GM12878 (cell line): ENCODE measurements at regions not wholly inside any gene's neighbourhood (a gene's known extent, or its start where the extent isn't known, plus 50 kb on each side); places are given as distances from the start of the nearest gene placed in this dataset.

Source experiments
- ATAC-seq: fragments of 200-7000 bp; cut with Tn5 transposase; 3 replicates; pipeline ENCODE4 v1.9.1; 2020; ENCODE audit warnings: mild to moderate bottlenecking, moderate library complexity
- BruUV-seq: library from RNA; stranded (reverse); fragments of 400-500 nt; replicated peaks from 2 replicates; lab custom pipeline; 2021; lab: Mats Ljungman, UMichigan
- CTCF ChIA-PET: fragments of 300-600 bp; sonication (Branson Sonifier 250); formaldehyde crosslinking; extraction: SDS; loops from one replicate; lab custom pipeline; 2021; ENCODE audit warnings: inconsistent platforms; lab: Yijun Ruan, JAX
- POLR2A ChIA-PET: fragments of 350-600 bp; formaldehyde crosslinking; extraction: SDS; loops from one replicate; lab custom pipeline; 2021; ENCODE audit warnings: inconsistent platforms; lab: Charles Lee
- RAD21 ChIA-PET: fragments of 300-600 bp; sonication (Branson Sonifier 250); formaldehyde crosslinking; loops from one replicate; lab custom pipeline; 2023; ENCODE audit warnings: antibody characterized with exemption; ENCODE audit not compliant: unreplicated experiment; lab: Charles Lee
- SMC1A ChIA-PET: fragments of 300-600 bp; sonication (Branson Sonifier 250); formaldehyde crosslinking; loops from one replicate; lab custom pipeline; 2023; ENCODE audit not compliant: unreplicated experiment, uncharacterized antibody; lab: Charles Lee
- DNase-seq: peaks from one replicate; pipeline ENCODE4 v3.0.0-alpha.2; 2011; ENCODE audit warnings: low read depth, low spot score
- FAIRE-seq: peaks from 3 replicates; lab custom pipeline; 2011; peaks lifted over from hg19 to GRCh38; lab: Jason Lieb, UNC
- H2AFZ ChIP-seq: 2 replicates; pipeline ENCODE4 v1.6.0; 2011; ENCODE audit warnings: low read depth, low read length, control low read depth; ENCODE audit not compliant: control insufficient read depth
- H3K27ac ChIP-seq: 2 replicates; pipeline ENCODE4 v1.5.1; 2011; ENCODE audit warnings: control low read depth; ENCODE audit not compliant: control insufficient read depth, insufficient read depth
- H3K27me3 ChIP-seq, 2 experiments: replicated peaks in 1 of 2; 2 replicates each; pipeline versions ENCODE4 v1.6.0 to v1.6.1; 2011; ENCODE audit warnings: low read length in 1 of 2; ENCODE audit not compliant: control insufficient read depth in 2 of 2, insufficient read depth in 2 of 2
- H3K36me3 ChIP-seq, 2 experiments: 2 replicates each; pipeline ENCODE4 v1.5.1; 2011; ENCODE audit warnings: low read length in 1 of 2; ENCODE audit not compliant: control insufficient read depth in 2 of 2, insufficient read depth in 2 of 2
- H3K4me1 ChIP-seq: 2 replicates; pipeline ENCODE4 v1.6.1; 2011; ENCODE audit warnings: mild to moderate bottlenecking, low read length, moderate library complexity, mixed read lengths; ENCODE audit not compliant: control insufficient read depth, insufficient read depth
- H3K4me2 ChIP-seq: 2 replicates; pipeline ENCODE4 v1.6.0; 2011; ENCODE audit warnings: control low read depth; ENCODE audit not compliant: control insufficient read depth, insufficient read depth
- H3K4me3 ChIP-seq: fragments of 200-600 bp; sonication (generic); 2 replicates; pipeline ENCODE4 v1.5.1; 2016
- H3K79me2 ChIP-seq: 2 replicates; pipeline ENCODE4 v1.6.0; 2011; ENCODE audit warnings: low read length; ENCODE audit not compliant: control insufficient read depth, insufficient read depth
- H3K9ac ChIP-seq: 2 replicates; pipeline ENCODE4 v1.8.0; 2011; ENCODE audit warnings: low read length, control low read depth, mixed read lengths; ENCODE audit not compliant: control insufficient read depth, insufficient read depth
- H3K9me3 ChIP-seq: replicated peaks from 3 replicates; pipeline ENCODE4 v1.5.1; 2011; ENCODE audit warnings: mild to moderate bottlenecking, low read length; ENCODE audit not compliant: control insufficient read depth, insufficient read depth
- H4K20me1 ChIP-seq: 2 replicates; pipeline ENCODE4 v1.6.0; 2011; ENCODE audit not compliant: control insufficient read depth, insufficient read depth
- ATF3 ChIP-seq: IDR thresholded peaks from 2 replicates; pipeline ENCODE4 v1.6.1; 2011; ENCODE audit warnings: low read depth, mild to moderate bottlenecking, low read length, moderate library complexity, borderline replicate concordance; ENCODE audit errors: extremely low read depth
- ESRRA ChIP-seq: IDR thresholded peaks from 2 replicates; pipeline ENCODE4 v1.6.1; 2012; ENCODE audit warnings: mild to moderate bottlenecking, low read length, improper control_type of control experiment
- IRF4 ChIP-seq: IDR thresholded peaks from 2 replicates; pipeline ENCODE4 v1.6.1; 2011; ENCODE audit warnings: low read depth, low read length
- JUND ChIP-seq: IDR thresholded peaks from 2 replicates; pipeline ENCODE4 v1.6.1; 2012; ENCODE audit warnings: low read depth, mild to moderate bottlenecking, low read length, improper control_type of control experiment, moderate library complexity
- MEF2B ChIP-seq: fragments of 450-650 bp; IDR thresholded peaks from 2 replicates; pipeline ENCODE4 v1.6.1; 2018; ENCODE audit warnings: mild to moderate bottlenecking, moderate library complexity; ENCODE audit not compliant: partially characterized antibody, poor library complexity, severe bottlenecking
- MYC ChIP-seq: IDR thresholded peaks from 2 replicates; pipeline ENCODE4 v1.6.1; 2011; ENCODE audit warnings: mild to moderate bottlenecking, low read length, moderate library complexity, inconsistent platforms; ENCODE audit not compliant: insufficient read depth, insufficient replicate concordance, insufficient read length, severe bottlenecking
- NRF1 ChIP-seq: conservative IDR thresholded peaks from 2 replicates; pipeline ENCODE4 v1.6.1; 2011; ENCODE audit warnings: mild to moderate bottlenecking, low read depth, low read length, improper control_type of control experiment
- PBX3 ChIP-seq: IDR thresholded peaks from 2 replicates; pipeline ENCODE4 v1.6.1; 2011; ENCODE audit warnings: mild to moderate bottlenecking, low read depth, low read length, moderate library complexity; ENCODE audit not compliant: insufficient replicate concordance
- RCOR1 ChIP-seq: conservative IDR thresholded peaks from 2 replicates; pipeline ENCODE4 v1.6.1; 2012; ENCODE audit warnings: low read depth, low read length, improper control_type of control experiment
- SRF ChIP-seq, 2 experiments: IDR thresholded peaks; 2 replicates each; pipeline ENCODE4 v1.6.1; 2011; ENCODE audit warnings: low read depth in 2 of 2, low read length in 2 of 2, mild to moderate bottlenecking in 1 of 2, moderate library complexity in 1 of 2
- STAT1 ChIP-seq: fragments of 450-650 bp; conservative IDR thresholded peaks from 2 replicates; pipeline ENCODE4 v1.6.1; 2014; ENCODE audit warnings: antibody characterized with exemption, mild to moderate bottlenecking
- TBL1XR1 ChIP-seq: IDR thresholded peaks from 2 replicates; pipeline ENCODE4 v1.6.1; 2012; ENCODE audit warnings: low read depth, low read length, improper control_type of control experiment
- ZNF687 ChIP-seq: fragments of 450-650 bp; IDR thresholded peaks from 2 replicates; pipeline ENCODE4 v1.6.1; 2017; ENCODE audit warnings: mild to moderate bottlenecking, moderate library complexity
- WGBS: methylation state at CpG from one replicate; pipeline ENCODE4 v1.1.6; 2016; ENCODE audit warnings: low lambda C conversion rate; ENCODE audit not compliant: insufficient replicate concordance, insufficient coverage; ENCODE audit errors: missing lambda C conversion rate; 5-methylcytosine and 5-hydroxymethylcytosine counted together
- in situ Hi-C: fragments of 300-500 bp; cut with MboI; formaldehyde crosslinking; loops from 9 replicates; pipeline ENCODE4 v1.14.3; 2018; ENCODE audit warnings: mixed read lengths
- intact Hi-C: fragments of 100-400 bp; cut with micrococcal nuclease; formaldehyde crosslinking; loops from one replicate; pipeline ENCODE4 v1.14.2; 2022; ENCODE audit not compliant: unreplicated experiment

GRCh38 chr13:34611671-34612070 is 330.4 kb upstream of the NBEA start:
- Histone ChIP-seq H3K9ac (no peak overlapping the region), H3K4me3 (no peak overlapping the region), H3K79me2 (no peaks in the 10 kb centered on the region), H3K36me3 (no peaks in the 10 kb centered on the region), H3K4me1 (no peaks in the 10 kb centered on the region), H3K4me2 (no peak overlapping the region), H4K20me1 (no peaks in the 10 kb centered on the region), H3K27ac (no peak overlapping the region), H3K9me3 (no peaks in the 10 kb centered on the region; the same call in 2 of the 3 replicates), H3K27me3 (no peaks in the 10 kb centered on the region; a peak in 1 of 4 replicates), H2AFZ (no peak overlapping the region)
- in situ Hi-C loops = no loop called here
- intact Hi-C loops = no loop called here
- SMC1A ChIA-PET = no interaction called here
- RAD21 ChIA-PET = no interaction called here
- BruUV-seq = no TSS peak
- WGBS = 88% methylated on average over 1 of the region's 1 CpG
- POLR2A ChIA-PET = no interaction called here
- DNase-seq (no peak), FAIRE-seq (no peak), ATAC-seq (no peak)
- no peak for TF ChIP-seq MYC
- TF ChIP-seq SRF (IDR thresholded peaks at IDR 0.05; ENCODE audit: low read depth in 2 of 2, low read length in 2 of 2) = no peak
- TF ChIP-seq NRF1 = no peak
- no peak for TF ChIP-seq IRF4
- TF ChIP-seq TBL1XR1 = no peak
- no peak for TF ChIP-seq ESRRA
- TF ChIP-seq STAT1 = no peak
- CTCF ChIA-PET = no interaction called here

- Histone ChIP-seq H3K4me1 (no peaks in the 10 kb centered on the region), H3K4me3 (no peak overlapping the region), H3K27ac (no peak overlapping the region), H3K4me2 (no peak overlapping the region), H3K9me3 (no peaks in the 10 kb centered on the region; the same call in 2 of the 3 replicates), H3K9ac (no peak overlapping the region), H2AFZ (no peak overlapping the region), H4K20me1 (no peaks in the 10 kb centered on the region), H3K27me3 (no peaks in the 10 kb centered on the region), H3K79me2 (no peaks in the 10 kb centered on the region), H3K36me3 (no peaks in the 10 kb centered on the region)
- ChIA-PET POLR2A (no interaction called here), CTCF (no interaction called here), RAD21 (no interaction called here), SMC1A (no interaction called here)
- ATAC-seq (no peak), FAIRE-seq (no peak), DNase-seq (no peak)
- 45% methylated on average over 7 of the region's 7 CpGs for WGBS
- BruUV-seq = no TSS peak
- in situ Hi-C loops (no loop called here), intact Hi-C loops (no loop called here)
- TF ChIP-seq ATF3 = no peak
- TF ChIP-seq RCOR1 = no peak
- TF ChIP-seq JUND = no peak
- no peak for TF ChIP-seq PBX3
- TF ChIP-seq ZNF687 = no peak
- no peak for TF ChIP-seq MEF2B
Observed at GRCh38 chr13:34617473-34618083, 324.5 kb upstream of the NBEA start.
